ENCODE measurements at regions not wholly inside any gene's neighbourhood (a gene's known extent, or its start where the extent isn't known, plus 50 kb on each side); places are given as distances from the start of the nearest gene placed in this dataset.

DNA sequence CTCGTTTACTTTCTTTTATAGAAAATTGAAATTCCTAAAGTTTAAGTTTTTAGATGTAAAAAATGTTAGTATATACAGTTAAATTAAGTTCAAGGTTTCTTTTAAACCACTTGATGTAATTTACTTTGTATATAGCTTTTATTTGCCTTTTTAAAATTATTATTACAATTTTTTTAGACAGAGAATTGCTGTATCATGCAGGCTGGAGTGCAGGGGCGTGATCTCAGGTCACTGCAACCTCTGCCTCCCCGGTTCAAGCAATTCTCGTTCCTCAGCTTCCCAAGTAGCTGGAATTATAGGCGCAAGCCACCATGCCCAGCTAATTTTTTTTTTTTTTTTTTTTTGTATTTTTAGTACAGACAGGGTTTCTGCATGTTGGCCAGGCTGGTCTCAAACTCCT is 75.0 kb downstream of the KCNRG start:
- TF ChIP-seq, protein P1, sequence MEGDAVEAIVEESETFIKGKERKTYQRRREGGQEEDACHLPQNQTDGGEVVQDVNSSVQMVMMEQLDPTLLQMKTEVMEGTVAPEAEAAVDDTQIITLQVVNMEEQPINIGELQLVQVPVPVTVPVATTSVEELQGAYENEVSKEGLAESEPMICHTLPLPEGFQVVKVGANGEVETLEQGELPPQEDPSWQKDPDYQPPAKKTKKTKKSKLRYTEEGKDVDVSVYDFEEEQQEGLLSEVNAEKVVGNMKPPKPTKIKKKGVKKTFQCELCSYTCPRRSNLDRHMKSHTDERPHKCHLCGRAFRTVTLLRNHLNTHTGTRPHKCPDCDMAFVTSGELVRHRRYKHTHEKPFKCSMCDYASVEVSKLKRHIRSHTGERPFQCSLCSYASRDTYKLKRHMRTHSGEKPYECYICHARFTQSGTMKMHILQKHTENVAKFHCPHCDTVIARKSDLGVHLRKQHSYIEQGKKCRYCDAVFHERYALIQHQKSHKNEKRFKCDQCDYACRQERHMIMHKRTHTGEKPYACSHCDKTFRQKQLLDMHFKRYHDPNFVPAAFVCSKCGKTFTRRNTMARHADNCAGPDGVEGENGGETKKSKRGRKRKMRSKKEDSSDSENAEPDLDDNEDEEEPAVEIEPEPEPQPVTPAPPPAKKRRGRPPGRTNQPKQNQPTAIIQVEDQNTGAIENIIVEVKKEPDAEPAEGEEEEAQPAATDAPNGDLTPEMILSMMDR (IDR thresholded peaks at IDR 0.05): no peak
- no peak for TF ChIP-seq POLR2AphosphoS5 (IDR thresholded peaks at IDR 0.05)

Data from prostate gland (tissue), 2 donors.